HAP-1 (cell line): ENCODE measurements at regions not wholly inside any gene's neighbourhood (a gene's known extent, or its start where the extent isn't known, plus 50 kb on each side); places are given as distances from the start of the nearest gene placed in this dataset.
A peak's percentile ranks its signal among the peaks of the same experiment; 100 is the strongest.
"Not testable (repeated sequence)": the region's sequence is repeated elsewhere in the genome, so short reads cannot be mapped to it uniquely, and the experiment has no call there.

Experiments
- DNase-seq, 2 experiments: peaks; one replicate each; pipeline ENCODE4 v3.0.0-alpha.2; 2016 to 2020; ENCODE audit warnings: low spot score in 2 of 2
- H3K27me3 ChIP-seq: fragments of 250-450 bp; sonication (Bioruptor Pico); 2 replicates; pipeline ENCODE4 v1.5.1; 2020; ENCODE audit warnings: low read depth, mild to moderate bottlenecking, moderate library complexity
- H3K36me3 ChIP-seq: fragments of 250-450 bp; sonication (Bioruptor Pico); replicated peaks from 2 replicates; pipeline ENCODE4 v1.5.1; 2020; ENCODE audit warnings: mild to moderate bottlenecking
- H3K4me1 ChIP-seq: fragments of 250-450 bp; sonication (Bioruptor Pico); 2 replicates; pipeline ENCODE4 v1.5.1; 2020; ENCODE audit warnings: mild to moderate bottlenecking
- H3K4me3 ChIP-seq: fragments of 250-450 bp; sonication (Bioruptor Pico); 2 replicates; pipeline ENCODE4 v1.5.1; 2020; ENCODE audit warnings: mild to moderate bottlenecking, moderate library complexity
- H3K9me3 ChIP-seq: fragments of 250-450 bp; sonication (Bioruptor Pico); 2 replicates; pipeline ENCODE4 v1.5.1; 2020; ENCODE audit warnings: mild to moderate bottlenecking, moderate library complexity
- in situ Hi-C: fragments of 300-500 bp; cut with MboI; formaldehyde crosslinking; loops from 3 replicates; pipeline ENCODE4 v1.14.3; 2020; ENCODE audit warnings: low sequenced_read_pairs, inconsistent platforms, mixed read lengths

DNA sequence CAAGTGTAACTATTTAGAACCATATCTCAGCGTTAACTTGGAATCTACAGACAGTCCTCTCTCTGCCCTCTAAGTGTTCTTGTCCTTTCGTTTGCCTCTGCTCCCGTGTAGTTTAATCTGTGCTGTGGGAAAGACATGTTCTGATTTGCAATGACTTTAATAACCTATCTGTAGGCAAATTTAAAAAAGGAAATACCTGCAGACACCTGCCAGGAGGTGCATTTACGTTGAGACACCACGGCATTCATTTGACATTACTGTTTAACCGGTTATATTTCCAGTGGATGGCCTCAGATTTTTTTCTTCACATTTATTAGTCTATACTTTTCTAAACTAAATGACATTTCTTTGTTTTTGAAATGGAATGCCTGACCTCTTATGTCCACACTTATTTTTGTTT is 997.9 kb upstream of the PCDH7 start:
- Histone ChIP-seq H3K4me3 (no peak overlapping the region), H3K27me3 (no peaks in the 10 kb centered on the region), H3K4me1 (0 out of 2 replicates have a peak, but pooled peaks cover 2% of the 10 kb centered on the region), H3K9me3 (no peaks in the 10 kb centered on the region), H3K36me3 (no peaks in the 10 kb centered on the region)
- DNase-seq, result no peak
- in situ Hi-C loops, result no loop called here

GRCh38 chr4:29726938-29727337 is 993.2 kb upstream of the PCDH7 start:
- peak in 1 of 2 experiments; percentile 22 for DNase-seq
- in situ Hi-C loops, result no loop called here
- Histone ChIP-seq H3K9me3 (no peaks in the 10 kb centered on the region), H3K4me3 (no peak overlapping the region), H3K27me3 (no peaks in the 10 kb centered on the region), H3K4me1 (0 out of 2 replicates have a peak, but pooled peaks cover 2% of the 10 kb centered on the region), H3K36me3 (no peaks in the 10 kb centered on the region)

DNA sequence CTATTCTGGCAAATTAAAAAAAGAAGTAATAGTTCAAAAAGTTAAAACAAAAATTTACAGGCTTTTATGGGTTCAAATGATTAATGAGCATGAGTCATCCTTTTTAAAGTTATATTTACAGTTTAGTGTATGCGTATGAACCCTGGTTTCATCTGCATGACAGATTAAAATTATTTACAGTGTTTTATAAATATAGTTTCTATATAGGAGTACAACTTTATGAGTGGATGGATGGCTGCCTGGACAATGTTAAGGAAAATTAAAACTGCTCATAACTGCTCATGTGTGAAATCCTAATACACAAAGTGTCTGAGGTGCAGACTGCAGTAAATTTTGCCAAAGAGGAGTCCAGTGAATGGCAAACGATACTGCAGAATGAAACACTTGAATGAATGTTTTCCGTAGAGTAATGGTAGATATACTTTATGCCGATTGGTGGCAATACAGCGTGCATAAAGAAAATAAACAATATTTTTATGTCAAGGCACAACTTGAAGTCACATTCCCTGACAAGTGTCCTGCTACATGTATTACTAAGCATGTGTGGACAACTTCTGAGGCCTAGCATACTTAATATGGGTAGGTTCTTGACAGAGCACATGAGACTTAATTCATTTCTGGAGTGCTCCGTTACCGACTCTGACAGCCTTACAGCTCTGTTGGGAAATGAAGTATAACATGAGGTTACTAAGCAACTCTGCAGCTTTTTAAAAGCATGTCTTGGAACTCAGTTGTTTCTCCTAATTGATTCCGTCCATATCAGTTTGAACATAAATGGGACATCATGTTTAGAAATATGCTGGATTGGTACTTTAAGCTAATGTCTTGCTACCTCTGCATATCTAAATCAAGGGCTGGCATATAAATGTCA is 985.6 kb upstream of the PCDH7 start:
- Histone ChIP-seq H3K4me1 (no peaks in the 10 kb centered on the region), H3K36me3 (no peaks in the 10 kb centered on the region), H3K27me3 (no peaks in the 10 kb centered on the region), H3K4me3 (no peak overlapping the region), H3K9me3 (no peaks in the 10 kb centered on the region)
- in situ Hi-C loops, result no loop called here
- no peak for DNase-seq

DNA sequence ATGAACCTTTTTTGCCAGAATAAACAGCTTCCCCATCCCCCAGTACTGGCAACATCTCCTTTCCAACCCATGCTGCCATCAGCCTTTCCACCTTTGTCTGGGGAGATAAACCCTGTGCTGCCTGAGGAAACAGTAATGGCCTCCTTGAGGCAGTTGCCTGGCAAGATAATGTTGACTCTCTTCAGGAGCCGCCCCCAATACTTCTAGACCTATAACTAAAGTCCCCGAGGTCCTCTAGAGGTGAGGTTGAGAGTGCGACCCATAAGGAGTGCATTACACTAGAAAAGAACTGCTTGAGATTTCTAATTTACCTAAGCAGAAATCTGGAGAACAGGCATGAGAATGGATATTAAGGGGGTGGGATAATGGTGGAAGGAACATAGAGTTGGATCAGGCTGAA is 963.2 kb upstream of the PCDH7 start:
- Histone ChIP-seq H3K36me3 (no peaks in the 10 kb centered on the region), H3K27me3 (no peaks in the 10 kb centered on the region), H3K4me3 (no peak overlapping the region), H3K4me1 (no peaks in the 10 kb centered on the region), H3K9me3 (no peaks in the 10 kb centered on the region)
- DNase-seq, result peak in 1 of 2 experiments; percentile 10
- in situ Hi-C loops, result no loop called here

GRCh38 chr4:29762151-29762550 is 958.0 kb upstream of the PCDH7 start:
- no peaks in the 10 kb centered on the region for H3K9me3 ChIP-seq

DNA sequence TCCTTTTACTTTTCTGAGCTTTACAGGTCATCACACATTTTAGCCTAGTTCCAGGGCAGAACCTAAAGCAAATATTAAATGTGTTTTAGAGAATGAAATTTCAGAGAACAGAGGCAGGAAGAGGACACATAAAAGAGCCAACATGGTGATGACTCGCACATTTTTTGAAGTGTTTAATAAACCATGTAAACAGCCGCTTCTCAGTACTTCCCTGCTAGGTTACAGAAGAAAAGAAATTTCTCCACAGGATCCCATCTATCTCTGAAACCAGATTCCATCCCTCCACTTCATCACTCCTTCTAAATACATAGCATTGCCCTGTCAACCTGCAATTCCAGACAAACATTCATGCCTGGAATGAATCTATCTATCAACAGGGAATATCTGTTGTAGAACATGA is 949.5 kb upstream of the PCDH7 start:
- Histone ChIP-seq H3K4me1 (no peaks in the 10 kb centered on the region), H3K36me3 (no peaks in the 10 kb centered on the region), H3K27me3 (no peaks in the 10 kb centered on the region), H3K9me3 (no peaks in the 10 kb centered on the region), H3K4me3 (no peak overlapping the region)
- DNase-seq, result no peak
- in situ Hi-C loops, result no loop called here

More at GRCh38 chr4:29762151-29762550, 958.0 kb upstream of the PCDH7 start:
- Histone ChIP-seq H3K36me3 (no peaks in the 10 kb centered on the region), H3K4me1 (no peaks in the 10 kb centered on the region), H3K27me3 (no peaks in the 10 kb centered on the region), H3K4me3 (no peak overlapping the region)
- no peak for DNase-seq
- in situ Hi-C loops, result no loop called here

- H3K4me3 ChIP-seq, DNase-seq, H3K9me3 ChIP-seq, H3K4me1 ChIP-seq, H3K36me3 ChIP-seq, in situ Hi-C loops, H3K27me3 ChIP-seq: not testable (repeated sequence)
Measured at GRCh38 chr4:29788123-29788522, 932.0 kb upstream of the PCDH7 start.

GRCh38 chr4:29805245-29805644 is 914.9 kb upstream of the PCDH7 start:
- Histone ChIP-seq H3K9me3 (no peaks in the 10 kb centered on the region; the same call in 1 of the 2 replicates), H3K4me1 (no peaks in the 10 kb centered on the region; the same call in 1 of the 2 replicates), H3K4me3 (no peak overlapping the region), H3K36me3 (no peaks in the 10 kb centered on the region), H3K27me3 (no peaks in the 10 kb centered on the region)
- in situ Hi-C loops, result no loop called here
- DNase-seq, result peak; percentile 17 to 40

DNA sequence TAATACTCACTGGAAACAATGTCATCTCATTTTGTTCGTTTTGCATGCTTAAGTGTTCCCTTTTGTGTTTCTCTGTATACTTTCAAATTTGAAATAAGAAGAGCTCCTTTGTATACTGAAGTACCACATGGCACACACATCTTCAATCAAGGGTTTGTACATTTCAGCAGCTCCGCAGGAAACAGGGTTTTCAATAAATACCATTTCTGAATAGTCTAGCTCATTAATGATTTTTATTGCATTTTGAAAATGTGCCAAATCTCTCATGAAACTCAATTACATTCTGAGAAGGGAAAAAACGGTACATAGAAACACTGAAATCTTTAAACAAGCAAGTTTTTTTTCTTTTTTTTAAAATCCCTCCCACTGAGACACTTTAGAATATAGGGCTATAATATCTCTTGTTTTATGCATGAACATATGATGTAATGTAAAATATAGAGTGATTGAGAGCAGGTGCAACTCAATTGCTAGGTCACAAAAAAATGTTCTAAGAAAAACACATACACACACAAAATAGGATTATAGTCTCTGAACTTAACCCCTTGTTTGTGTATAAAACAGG is 914.2 kb upstream of the PCDH7 start:
- in situ Hi-C loops, result no loop called here
- Histone ChIP-seq H3K27me3 (no peaks in the 10 kb centered on the region), H3K9me3 (no peaks in the 10 kb centered on the region; the same call in 1 of the 2 replicates), H3K36me3 (no peaks in the 10 kb centered on the region), H3K4me1 (no peaks in the 10 kb centered on the region; the same call in 1 of the 2 replicates), H3K4me3 (no peak overlapping the region)
- peak in 1 of 2 experiments; percentile 21 for DNase-seq

DNA sequence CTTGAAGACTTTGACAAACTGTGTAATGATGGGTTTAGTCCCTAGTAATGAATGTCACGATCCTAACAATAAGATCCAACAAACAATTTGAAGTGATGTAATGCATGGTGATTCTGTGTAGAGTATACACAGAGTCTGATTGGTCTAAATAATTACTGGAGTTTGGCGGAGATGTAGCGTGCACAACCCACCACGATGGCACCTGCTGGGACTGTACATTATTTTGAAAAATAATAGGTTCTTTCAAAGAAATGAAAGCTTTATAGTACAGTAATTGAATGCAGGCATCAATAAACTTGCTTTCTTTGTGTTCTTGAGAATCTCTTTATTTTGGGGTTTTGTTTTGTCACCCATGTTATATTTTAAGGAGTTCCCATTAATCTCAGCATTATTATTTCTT is 902.2 kb upstream of the PCDH7 start:
- Histone ChIP-seq H3K36me3 (no peaks in the 10 kb centered on the region), H3K27me3 (no peaks in the 10 kb centered on the region), H3K4me3 (no peak overlapping the region), H3K9me3 (no peaks in the 10 kb centered on the region), H3K4me1 (peaks cover 10% of the 10 kb centered on the region)
- peak; percentile 45 to 63 for DNase-seq
- in situ Hi-C loops, result no loop called here

DNA sequence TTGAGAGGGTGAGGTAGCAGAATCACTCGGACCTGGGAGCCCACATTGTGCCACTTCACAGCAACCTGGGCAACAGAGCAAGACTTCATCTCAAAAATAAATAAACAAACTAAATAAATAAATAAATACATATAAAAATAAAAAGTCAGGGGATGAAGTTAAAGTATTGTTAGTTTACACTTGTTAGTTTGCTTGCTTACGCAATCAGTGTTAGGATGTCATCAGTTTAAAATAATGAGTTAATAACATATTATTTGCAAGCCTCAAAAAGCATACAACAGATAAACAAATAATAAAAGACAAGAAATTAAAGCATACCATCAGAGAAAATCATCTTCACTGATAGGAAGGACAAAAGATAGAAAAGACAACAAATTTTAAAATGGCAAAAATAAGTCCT is 891.1 kb upstream of the PCDH7 start:
- in situ Hi-C loops, result no loop called here
- no peak for DNase-seq
- no peaks in the 10 kb centered on the region for H3K9me3 ChIP-seq

GRCh38 chr4:29852537-29852936 is 867.6 kb upstream of the PCDH7 start:
- H3K4me3 ChIP-seq, result no peak overlapping the region
- H3K9me3 ChIP-seq, result no peaks in the 10 kb centered on the region
- no peak for DNase-seq
- H3K4me1 ChIP-seq, result no peaks in the 10 kb centered on the region
- in situ Hi-C loops, result no loop called here
- no peaks in the 10 kb centered on the region for H3K27me3 ChIP-seq
- H3K36me3 ChIP-seq, result no peaks in the 10 kb centered on the region

More for the DNA sequence above, 891.1 kb upstream of the PCDH7 start:
- Histone ChIP-seq H3K27me3 (no peaks in the 10 kb centered on the region), H3K4me1 (no peaks in the 10 kb centered on the region), H3K4me3 (no peak overlapping the region), H3K36me3 (no peaks in the 10 kb centered on the region)

- H3K9me3 ChIP-seq, result no peaks in the 10 kb centered on the region
- in situ Hi-C loops, result no loop called here
- H3K27me3 ChIP-seq, result no peaks in the 10 kb centered on the region
- H3K4me3 ChIP-seq, result no peak overlapping the region
- H3K36me3 ChIP-seq, result no peaks in the 10 kb centered on the region
- DNase-seq, result no peak
- H3K4me1 ChIP-seq, result no peaks in the 10 kb centered on the region
Measured at GRCh38 chr4:29853833-29854232, 866.3 kb upstream of the PCDH7 start.

GRCh38 chr4:29861307-29861706 is 858.9 kb upstream of the PCDH7 start:
- Histone ChIP-seq H3K36me3 (no peaks in the 10 kb centered on the region), H3K4me3 (no peak overlapping the region), H3K4me1 (no peaks in the 10 kb centered on the region), H3K27me3 (no peaks in the 10 kb centered on the region), H3K9me3 (no peaks in the 10 kb centered on the region)
- in situ Hi-C loops, result no loop called here
- no peak for DNase-seq
